GM18519 (cell line): ENCODE measurements at regions not wholly inside any gene's neighbourhood (a gene's known extent, or its start where the extent isn't known, plus 50 kb on each side); places are given as distances from the start of the nearest gene placed in this dataset.
"Not testable (repeated sequence)": the region's sequence is repeated elsewhere in the genome, so short reads cannot be mapped to it uniquely, and the experiment has no call there.

Source experiments
- ATAC-seq: cut with Tn5 transposase; IDR thresholded peaks from one replicate; pipeline ENCODE4 v1.9.1; 2021; ENCODE audit warnings: mild to moderate bottlenecking, moderate library complexity; ENCODE audit not compliant: unreplicated experiment, low FRiP score

GRCh38 chr1:104629589-104629988 lies 879.9 kb downstream of the AMY1C start:
- ATAC-seq = no peak

- no peak for ATAC-seq
Observed at GRCh38 chr1:104630567-104631149, 881.0 kb downstream of the AMY1C start.

- ATAC-seq = peak; percentile 69
Observed at GRCh38 chr1:104636581-104636980, 886.9 kb downstream of the AMY1C start.

GRCh38 chr1:104646233-104646632 lies 896.5 kb downstream of the AMY1C start:
- no peak for ATAC-seq

- peak; percentile 72 for ATAC-seq
Observed at GRCh38 chr1:104648269-104648691, 898.6 kb downstream of the AMY1C start.

GRCh38 chr1:104664374-104664773 lies 914.7 kb downstream of the AMY1C start:
- not testable (repeated sequence) for ATAC-seq

- no peak for ATAC-seq
Observed at GRCh38 chr1:104665300-104665699, 915.6 kb downstream of the AMY1C start.

GRCh38 chr1:104671684-104672353 lies 922.1 kb downstream of the AMY1C start:
- no peak for ATAC-seq

- no peak for ATAC-seq
Observed at GRCh38 chr1:104699433-104699832, 949.7 kb downstream of the AMY1C start.

GRCh38 chr1:104702731-104703130 lies 953.0 kb downstream of the AMY1C start:
- ATAC-seq = no peak

GRCh38 chr1:104706631-104707147 lies 957.0 kb downstream of the AMY1C start:
- peak; percentile 54 for ATAC-seq

- no peak for ATAC-seq
Observed at GRCh38 chr1:104718752-104719151, 969.1 kb downstream of the AMY1C start.

- no peak for ATAC-seq
Observed at GRCh38 chr1:104720741-104721140, 971.0 kb downstream of the AMY1C start.

- no peak for ATAC-seq
Observed at GRCh38 chr1:104726917-104727316, 977.2 kb downstream of the AMY1C start.

- ATAC-seq = no peak
Observed at GRCh38 chr1:104733866-104734265, 984.2 kb downstream of the AMY1C start.

GRCh38 chr1:104745875-104746274 lies 996.2 kb downstream of the AMY1C start:
- ATAC-seq = no peak

- peak; percentile 32 for ATAC-seq
Observed at GRCh38 chr1:104746994-104747393, 997.3 kb downstream of the AMY1C start.

- ATAC-seq = peak; percentile 98
Observed at GRCh38 chr1:104760017-104760416, 1010.3 kb downstream of the AMY1C start.

GRCh38 chr1:104761961-104762570 lies 1012.4 kb downstream of the AMY1C start:
- ATAC-seq = no peak

- ATAC-seq = peak; percentile 75
Observed at GRCh38 chr1:104765085-104765484, 1015.4 kb downstream of the AMY1C start.

- ATAC-seq = no peak
Observed at GRCh38 chr1:104768466-104768865, 1018.8 kb downstream of the AMY1C start.
